PFSK-1 (cell line): ENCODE measurements at regions not wholly inside any gene's neighbourhood (a gene's known extent, or its start where the extent isn't known, plus 50 kb on each side); places are given as distances from the start of the nearest gene placed in this dataset.

ENCODE experiments used
- FOXP2 ChIP-seq: optimal IDR thresholded peaks from 2 replicates; pipeline ENCODE3; 2011; ENCODE audit warnings: borderline replicate concordance, control low read depth, inconsistent platforms; ENCODE audit not compliant: insufficient read depth; ENCODE audit errors: extremely low read length, extremely low read depth
- POLR2AphosphoS5 ChIP-seq: IDR thresholded peaks from 2 replicates; pipeline ENCODE4 v1.6.1; 2012; ENCODE audit warnings: low read depth, mild to moderate bottlenecking, control low read depth, low read length, moderate library complexity
- SIN3A ChIP-seq: IDR thresholded peaks from 2 replicates; pipeline ENCODE4 v1.6.1; 2012; ENCODE audit warnings: mild to moderate bottlenecking, low read length, moderate library complexity, borderline replicate concordance; ENCODE audit not compliant: insufficient read depth
- TAF1 ChIP-seq: IDR thresholded peaks from 2 replicates; pipeline ENCODE4 v1.6.1; 2012; ENCODE audit warnings: low read length, control low read depth, borderline replicate concordance; ENCODE audit not compliant: insufficient read depth
- TF ChIP-seq, protein P1 (sequence below), 2 experiments: IDR thresholded peaks; 2 replicates each; pipeline versions ENCODE4 v1.6.1 to v1.8.0; 2011 to 2012; ENCODE audit warnings: low read depth in 2 of 2, low read length in 2 of 2, control low read depth in 1 of 2, inconsistent platforms in 1 of 2, mild to moderate bottlenecking in 1 of 2, moderate library complexity in 1 of 2; ENCODE audit not compliant: insufficient read depth in 1 of 2

DNA sequence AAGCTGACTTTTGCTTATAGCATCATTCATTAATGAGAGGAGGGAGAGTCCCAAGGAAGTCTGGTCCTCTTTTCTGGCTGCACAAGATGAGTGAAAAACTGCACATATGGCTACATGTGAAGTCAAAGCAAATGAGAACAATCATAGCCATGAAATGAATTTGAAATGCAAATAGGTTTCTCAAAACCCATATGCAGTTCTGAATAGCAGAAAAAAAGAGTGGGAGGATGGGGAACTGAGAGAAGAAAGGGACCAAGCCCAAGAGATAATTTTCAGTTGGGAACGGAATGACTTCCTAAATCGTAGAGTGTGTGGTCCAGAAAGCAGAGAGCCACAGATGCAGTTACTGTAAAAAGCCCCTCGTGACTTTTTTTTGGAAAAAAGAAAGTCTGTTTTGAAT is 66.3 kb downstream of the GTPBP8 start:
- TF ChIP-seq, protein P1, sequence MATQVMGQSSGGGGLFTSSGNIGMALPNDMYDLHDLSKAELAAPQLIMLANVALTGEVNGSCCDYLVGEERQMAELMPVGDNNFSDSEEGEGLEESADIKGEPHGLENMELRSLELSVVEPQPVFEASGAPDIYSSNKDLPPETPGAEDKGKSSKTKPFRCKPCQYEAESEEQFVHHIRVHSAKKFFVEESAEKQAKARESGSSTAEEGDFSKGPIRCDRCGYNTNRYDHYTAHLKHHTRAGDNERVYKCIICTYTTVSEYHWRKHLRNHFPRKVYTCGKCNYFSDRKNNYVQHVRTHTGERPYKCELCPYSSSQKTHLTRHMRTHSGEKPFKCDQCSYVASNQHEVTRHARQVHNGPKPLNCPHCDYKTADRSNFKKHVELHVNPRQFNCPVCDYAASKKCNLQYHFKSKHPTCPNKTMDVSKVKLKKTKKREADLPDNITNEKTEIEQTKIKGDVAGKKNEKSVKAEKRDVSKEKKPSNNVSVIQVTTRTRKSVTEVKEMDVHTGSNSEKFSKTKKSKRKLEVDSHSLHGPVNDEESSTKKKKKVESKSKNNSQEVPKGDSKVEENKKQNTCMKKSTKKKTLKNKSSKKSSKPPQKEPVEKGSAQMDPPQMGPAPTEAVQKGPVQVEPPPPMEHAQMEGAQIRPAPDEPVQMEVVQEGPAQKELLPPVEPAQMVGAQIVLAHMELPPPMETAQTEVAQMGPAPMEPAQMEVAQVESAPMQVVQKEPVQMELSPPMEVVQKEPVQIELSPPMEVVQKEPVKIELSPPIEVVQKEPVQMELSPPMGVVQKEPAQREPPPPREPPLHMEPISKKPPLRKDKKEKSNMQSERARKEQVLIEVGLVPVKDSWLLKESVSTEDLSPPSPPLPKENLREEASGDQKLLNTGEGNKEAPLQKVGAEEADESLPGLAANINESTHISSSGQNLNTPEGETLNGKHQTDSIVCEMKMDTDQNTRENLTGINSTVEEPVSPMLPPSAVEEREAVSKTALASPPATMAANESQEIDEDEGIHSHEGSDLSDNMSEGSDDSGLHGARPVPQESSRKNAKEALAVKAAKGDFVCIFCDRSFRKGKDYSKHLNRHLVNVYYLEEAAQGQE (IDR thresholded peaks at IDR 0.05; ENCODE audit: insufficient read depth in 1 of 2, low read depth in 2 of 2, low read length in 2 of 2), result no peak
- TF ChIP-seq SIN3A (no peak), FOXP2 (no peak), POLR2AphosphoS5 (no peak), TAF1 (no peak)

DNA sequence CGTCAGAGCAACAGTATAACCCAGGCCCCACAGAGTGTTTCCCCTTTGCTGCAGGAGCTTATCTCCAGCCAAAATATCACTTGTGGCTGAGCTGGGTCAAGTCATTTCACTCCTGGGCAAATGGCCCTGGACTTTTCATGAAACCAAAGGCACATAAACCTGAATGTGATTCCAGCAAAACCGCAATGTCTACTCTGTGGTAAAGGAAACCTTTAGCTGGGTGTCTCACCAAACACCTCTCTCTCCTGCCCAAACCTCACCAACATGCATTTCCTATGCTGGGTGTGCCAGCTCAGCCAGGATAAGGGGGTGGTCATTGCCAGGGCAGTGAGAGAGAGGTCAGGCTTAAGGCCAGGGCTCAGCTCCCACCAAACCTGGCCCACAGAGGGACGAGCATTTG is 67.4 kb downstream of the GTPBP8 start:
- TF ChIP-seq SIN3A (no peak), FOXP2 (no peak), POLR2AphosphoS5 (no peak), TAF1 (no peak)
- TF ChIP-seq, protein P1 (IDR thresholded peaks at IDR 0.05; ENCODE audit: insufficient read depth in 1 of 2, low read depth in 2 of 2, low read length in 2 of 2), result no peak

DNA sequence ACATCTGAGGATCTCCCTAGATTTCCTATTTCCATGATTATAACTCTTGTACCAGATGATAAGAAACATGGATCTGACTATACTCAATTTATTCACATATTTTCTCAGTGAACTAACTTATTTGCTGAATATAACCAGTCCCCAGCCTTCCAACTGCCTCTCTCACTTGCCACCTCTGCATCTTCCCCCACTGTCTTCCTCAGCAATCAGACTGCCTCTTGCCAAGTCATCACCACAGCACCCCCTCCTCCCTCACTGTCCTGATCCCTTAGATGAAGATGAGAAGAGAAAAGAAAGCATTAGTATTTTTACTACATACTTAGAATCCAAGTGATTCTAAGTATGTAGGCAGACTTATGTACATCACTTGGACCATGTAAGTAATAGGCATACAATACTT is 71.9 kb downstream of the GTPBP8 start:
- no peak for TF ChIP-seq FOXP2
- TF ChIP-seq SIN3A, result no peak
- TF ChIP-seq, protein P1 (IDR thresholded peaks at IDR 0.05; ENCODE audit: insufficient read depth in 1 of 2, low read depth in 2 of 2, low read length in 2 of 2), result no peak
- no peak for TF ChIP-seq POLR2AphosphoS5
- TF ChIP-seq TAF1, result no peak

DNA sequence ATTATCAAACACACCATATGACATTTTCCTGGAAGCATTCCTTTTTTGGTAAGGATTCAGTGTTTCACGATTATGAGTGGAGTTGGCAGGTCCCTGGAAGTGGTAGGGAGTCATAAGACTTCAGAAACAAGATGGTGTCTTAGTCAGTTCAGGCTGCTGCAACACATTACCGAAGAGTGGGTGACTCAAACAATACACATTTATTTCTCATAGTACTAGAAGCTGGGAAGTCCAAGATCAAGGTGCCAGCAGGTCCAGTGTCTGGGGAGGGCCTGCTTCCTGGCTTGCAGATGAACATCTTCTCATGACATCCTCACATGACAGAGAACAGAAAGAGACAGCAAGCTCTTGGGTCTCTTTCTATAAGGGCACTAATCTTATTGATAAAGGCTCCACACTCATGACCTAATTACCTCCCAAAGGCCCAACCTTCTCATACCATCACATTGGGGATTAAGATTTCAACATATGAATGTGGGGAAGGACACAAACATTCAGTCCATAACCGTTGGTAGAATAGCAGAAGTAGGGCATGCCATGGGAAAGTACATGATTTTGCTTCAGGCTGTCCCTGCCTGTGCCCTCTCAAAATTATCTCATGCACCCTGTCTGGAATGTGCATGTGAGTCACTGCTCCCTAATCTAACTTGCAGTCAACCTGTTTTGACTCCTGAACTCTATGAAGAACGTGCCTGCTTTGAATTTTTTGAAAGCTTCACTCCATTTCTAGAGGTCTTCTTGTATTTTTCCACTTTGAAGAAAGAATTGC is 72.5 kb downstream of the GTPBP8 start:
- TF ChIP-seq SIN3A (no peak), POLR2AphosphoS5 (no peak), TAF1 (no peak), FOXP2 (no peak)
- TF ChIP-seq, protein P1 (IDR thresholded peaks at IDR 0.05; ENCODE audit: insufficient read depth in 1 of 2, low read depth in 2 of 2, low read length in 2 of 2), result no peak

DNA sequence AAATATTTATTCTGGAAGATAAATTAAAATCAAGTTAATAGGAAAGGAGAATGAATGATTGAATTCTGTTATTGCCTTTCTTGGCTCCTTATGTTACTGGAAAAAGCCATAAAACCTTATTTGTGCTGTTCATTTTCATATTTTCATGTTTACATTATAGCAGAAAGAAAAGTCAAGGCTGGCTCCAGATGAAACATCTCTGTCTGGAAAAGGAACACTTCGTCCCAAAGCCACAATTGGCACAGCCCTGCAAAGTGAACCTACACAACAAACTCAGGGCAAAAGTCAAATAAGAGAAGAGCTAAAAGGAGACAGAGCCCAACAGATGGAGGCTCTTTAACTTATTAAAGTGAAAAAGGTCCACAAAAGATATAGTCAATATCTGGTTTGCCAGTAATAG is 73.4 kb downstream of the GTPBP8 start:
- TF ChIP-seq, protein P1 (IDR thresholded peaks at IDR 0.05; ENCODE audit: insufficient read depth in 1 of 2, low read depth in 2 of 2, low read length in 2 of 2), result no peak
- TF ChIP-seq POLR2AphosphoS5 (no peak), TAF1 (no peak), SIN3A (no peak), FOXP2 (no peak)
